Astrocyte of the cerebellum (primary cell): ENCODE measurements at regions not wholly inside any gene's neighbourhood (a gene's known extent, or its start where the extent isn't known, plus 50 kb on each side); places are given as distances from the start of the nearest gene placed in this dataset.

Experiments
- DNase-seq: peaks from one replicate; pipeline ENCODE4 v3.0.0-alpha.2; 2011; ENCODE audit warnings: low read depth
- H3K4me3 ChIP-seq: 2 replicates; pipeline ENCODE4 v1.5.1; 2011; ENCODE audit warnings: mild to moderate bottlenecking, low read depth, low read length, moderate library complexity
- in situ Hi-C: cut with HindIII; loops from 2 replicates; pipeline ENCODE4 v1.10.0; 2017; ENCODE audit warnings: low sequenced_read_pairs
- TF ChIP-seq, protein P1 (sequence below): IDR thresholded peaks from 2 replicates; pipeline ENCODE4 v1.5.1; 2012; ENCODE audit warnings: low read length, low read depth, moderate library complexity, mild to moderate bottlenecking; ENCODE audit errors: missing control alignments

DNA sequence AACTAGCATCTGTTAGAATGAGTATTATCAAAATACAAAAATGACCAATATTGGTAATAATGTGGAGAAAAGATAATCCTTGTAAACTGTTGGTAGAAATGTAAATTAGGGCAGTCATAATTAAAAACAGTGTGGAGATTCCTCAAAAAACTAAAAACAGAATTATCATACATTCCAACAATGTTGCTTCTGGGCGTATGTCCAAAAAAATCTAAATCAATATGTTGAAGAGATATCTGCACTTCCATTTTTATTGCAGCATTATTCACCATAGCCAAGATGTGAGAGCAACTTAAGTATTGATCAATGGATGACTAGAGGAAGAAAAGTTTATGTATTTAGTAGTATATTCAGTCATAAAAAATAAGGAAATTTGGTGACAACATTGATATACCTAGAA is 59.8 kb upstream of the OR9G4 start:
- H3K4me3 ChIP-seq = no peak overlapping the region
- TF ChIP-seq, protein P1, sequence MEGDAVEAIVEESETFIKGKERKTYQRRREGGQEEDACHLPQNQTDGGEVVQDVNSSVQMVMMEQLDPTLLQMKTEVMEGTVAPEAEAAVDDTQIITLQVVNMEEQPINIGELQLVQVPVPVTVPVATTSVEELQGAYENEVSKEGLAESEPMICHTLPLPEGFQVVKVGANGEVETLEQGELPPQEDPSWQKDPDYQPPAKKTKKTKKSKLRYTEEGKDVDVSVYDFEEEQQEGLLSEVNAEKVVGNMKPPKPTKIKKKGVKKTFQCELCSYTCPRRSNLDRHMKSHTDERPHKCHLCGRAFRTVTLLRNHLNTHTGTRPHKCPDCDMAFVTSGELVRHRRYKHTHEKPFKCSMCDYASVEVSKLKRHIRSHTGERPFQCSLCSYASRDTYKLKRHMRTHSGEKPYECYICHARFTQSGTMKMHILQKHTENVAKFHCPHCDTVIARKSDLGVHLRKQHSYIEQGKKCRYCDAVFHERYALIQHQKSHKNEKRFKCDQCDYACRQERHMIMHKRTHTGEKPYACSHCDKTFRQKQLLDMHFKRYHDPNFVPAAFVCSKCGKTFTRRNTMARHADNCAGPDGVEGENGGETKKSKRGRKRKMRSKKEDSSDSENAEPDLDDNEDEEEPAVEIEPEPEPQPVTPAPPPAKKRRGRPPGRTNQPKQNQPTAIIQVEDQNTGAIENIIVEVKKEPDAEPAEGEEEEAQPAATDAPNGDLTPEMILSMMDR = no peak
- DNase-seq = no peak
- in situ Hi-C loops = loop anchor here (5.0 kb wide), 1 partner anchor 41 kb away; no protein-coding TSS in a partner anchor

DNA sequence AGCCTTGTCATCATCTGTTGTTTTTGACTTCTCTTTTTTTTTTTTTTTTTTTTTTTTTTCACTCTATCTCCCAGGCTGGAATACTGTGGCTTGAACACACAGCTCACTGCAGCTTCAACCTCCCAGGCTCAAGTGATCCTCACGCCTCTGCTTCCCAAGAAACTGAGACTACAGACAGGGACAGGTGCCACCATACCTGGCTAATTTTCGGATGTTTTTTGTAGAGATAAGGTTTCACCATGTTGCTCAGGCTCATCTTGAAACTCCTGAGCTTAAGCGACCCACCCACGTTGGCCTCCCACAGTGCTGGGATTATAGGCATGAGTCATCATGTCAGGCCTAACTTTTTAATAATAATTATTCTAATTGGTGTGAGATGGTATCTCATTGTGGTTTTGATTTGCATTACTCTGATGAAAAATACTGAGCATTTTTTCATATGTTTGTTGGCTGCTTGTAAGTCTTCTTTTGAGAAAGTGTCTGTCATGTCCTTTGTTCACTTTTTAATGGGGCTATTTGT is 51.3 kb upstream of the OR9G4 start:
- H3K4me3 ChIP-seq = no peak overlapping the region
- in situ Hi-C loops = no loop called here
- no peak for DNase-seq
- TF ChIP-seq, protein P1 = no peak
